Head of caudate nucleus (tissue), 42 donors: ENCODE measurements at regions not wholly inside any gene's neighbourhood (a gene's known extent, or its start where the extent isn't known, plus 50 kb on each side); places are given as distances from the start of the nearest gene placed in this dataset.

ENCODE experiments used
- DNase-seq, 42 donors: peaks; one replicate each; pipeline versions ENCODE4 v3.0.0 to v3.0.0-alpha.2; 2020 to 2021; ENCODE audit warnings: mixed read lengths in 7 of 42
- intact Hi-C: fragments of 100-400 bp; cut with DNase I; formaldehyde crosslinking; loops from one replicate; pipeline ENCODE4 v1.15.0; 2022

GRCh38 chr2:183267148-183267827 is 143.0 kb downstream of the NUP35 start:
- no peak for DNase-seq
- intact Hi-C loops = no loop called here

- no peak for DNase-seq
- intact Hi-C loops = no loop called here
Observed at GRCh38 chr2:183269956-183270355, 145.7 kb downstream of the NUP35 start.

- DNase-seq = no peak
- intact Hi-C loops = no loop called here
Observed at GRCh38 chr2:183283209-183283608, 159.0 kb downstream of the NUP35 start.

GRCh38 chr2:183284606-183285005 is 160.4 kb downstream of the NUP35 start:
- intact Hi-C loops = no loop called here
- no peak for DNase-seq

GRCh38 chr2:183291436-183291835 is 167.2 kb downstream of the NUP35 start:
- intact Hi-C loops = no loop called here
- DNase-seq = no peak

GRCh38 chr2:183292028-183292427 is 167.8 kb downstream of the NUP35 start:
- intact Hi-C loops = no loop called here
- peak in 3 of 42 donors; percentile 18 to 25 (median 22) for DNase-seq

GRCh38 chr2:183339311-183339710 is 215.1 kb downstream of the NUP35 start:
- no peak for DNase-seq
- intact Hi-C loops = no loop called here

GRCh38 chr2:183341057-183341456 is 216.8 kb downstream of the NUP35 start:
- intact Hi-C loops = no loop called here

GRCh38 chr2:183347969-183348368 is 223.7 kb downstream of the NUP35 start:
- DNase-seq = no peak
- intact Hi-C loops = no loop called here

More at GRCh38 chr2:183341057-183341456, 216.8 kb downstream of the NUP35 start:
- no peak for DNase-seq

- DNase-seq = no peak
- intact Hi-C loops = no loop called here
Observed at GRCh38 chr2:183348492-183348891, 224.2 kb downstream of the NUP35 start.

- DNase-seq = peak; percentile 5 to 83 (median 58)
- intact Hi-C loops = no loop called here
Observed at GRCh38 chr2:183349091-183349490, 224.8 kb downstream of the NUP35 start.

- intact Hi-C loops = no loop called here
- peak in 8 of 42 donors; percentile 2 to 46 (median 10) for DNase-seq
Observed at GRCh38 chr2:183359867-183360266, 235.6 kb downstream of the NUP35 start.

- intact Hi-C loops = no loop called here
- DNase-seq = no peak
Observed at GRCh38 chr2:183371545-183371944, 247.3 kb downstream of the NUP35 start.

- intact Hi-C loops = no loop called here
- no peak for DNase-seq
Observed at GRCh38 chr2:183375821-183376220, 251.6 kb downstream of the NUP35 start.

- intact Hi-C loops = no loop called here
- DNase-seq = no peak
Observed at GRCh38 chr2:183383854-183384253, 259.6 kb downstream of the NUP35 start.

GRCh38 chr2:183389546-183390080 is 265.4 kb downstream of the NUP35 start:
- no peak for DNase-seq
- intact Hi-C loops = no loop called here

- no peak for DNase-seq
- intact Hi-C loops = no loop called here
Observed at GRCh38 chr2:183390109-183390508, 265.9 kb downstream of the NUP35 start.

- DNase-seq = no peak
- intact Hi-C loops = no loop called here
Observed at GRCh38 chr2:183404392-183404791, 280.1 kb downstream of the NUP35 start.

GRCh38 chr2:183408562-183408961 is 284.3 kb downstream of the NUP35 start:
- intact Hi-C loops = no loop called here

GRCh38 chr2:183409662-183410061 is 285.4 kb downstream of the NUP35 start:
- intact Hi-C loops = no loop called here
- DNase-seq = no peak

More at GRCh38 chr2:183408562-183408961, 284.3 kb downstream of the NUP35 start:
- no peak for DNase-seq

GRCh38 chr2:183416753-183417152 is 292.5 kb downstream of the NUP35 start:
- DNase-seq = no peak
- intact Hi-C loops = no loop called here
